HEK293 (cell line): ENCODE measurements at regions not wholly inside any gene's neighbourhood (a gene's known extent, or its start where the extent isn't known, plus 50 kb on each side); places are given as distances from the start of the nearest gene placed in this dataset.

Experiments used
- HOXD13 ChIP-seq: sonication (generic); formaldehyde crosslinking; IDR thresholded peaks from 2 replicates; pipeline ENCODE4 v1.8.0; 2022; ENCODE audit warnings: missing genetic modification reagents, borderline replicate concordance
- PRDM1 ChIP-seq: fragments of 450-650 bp; formaldehyde crosslinking; IDR thresholded peaks from 2 replicates; pipeline ENCODE4; 2016; ENCODE audit warnings: missing biosample characterization, missing genetic modification characterization
- SP2 ChIP-seq: fragments of 450-650 bp; formaldehyde crosslinking; IDR thresholded peaks from 2 replicates; pipeline ENCODE4 v1.5.1; 2016; ENCODE audit warnings: missing biosample characterization, missing genetic modification characterization
- TCF7L2 ChIP-seq: IDR thresholded peaks from 2 replicates; pipeline ENCODE4 v1.6.1; 2011; ENCODE audit warnings: low read depth, mild to moderate bottlenecking, inconsistent platforms, low read length, moderate library complexity, borderline replicate concordance
- ZNF311 ChIP-seq: fragments of 450-650 bp; formaldehyde crosslinking; IDR thresholded peaks from 2 replicates; pipeline ENCODE4 v1.5.1; 2017; ENCODE audit warnings: missing biosample characterization, missing genetic modification characterization, borderline replicate concordance
- ZNF501 ChIP-seq: fragments of 450-650 bp; formaldehyde crosslinking; IDR thresholded peaks from 2 replicates; pipeline ENCODE4 v1.5.1; 2016; ENCODE audit warnings: missing biosample characterization, missing genetic modification characterization
- ZNF558 ChIP-seq: fragments of 450-650 bp; formaldehyde crosslinking; IDR thresholded peaks from 2 replicates; pipeline ENCODE4 v1.5.1; 2016; ENCODE audit warnings: missing biosample characterization, missing genetic modification characterization
- TF ChIP-seq, protein P1 (sequence below): fragments of 450-650 bp; formaldehyde crosslinking; IDR thresholded peaks from 2 replicates; pipeline ENCODE4 v1.5.1; 2016; ENCODE audit warnings: missing biosample characterization, missing genetic modification characterization

DNA sequence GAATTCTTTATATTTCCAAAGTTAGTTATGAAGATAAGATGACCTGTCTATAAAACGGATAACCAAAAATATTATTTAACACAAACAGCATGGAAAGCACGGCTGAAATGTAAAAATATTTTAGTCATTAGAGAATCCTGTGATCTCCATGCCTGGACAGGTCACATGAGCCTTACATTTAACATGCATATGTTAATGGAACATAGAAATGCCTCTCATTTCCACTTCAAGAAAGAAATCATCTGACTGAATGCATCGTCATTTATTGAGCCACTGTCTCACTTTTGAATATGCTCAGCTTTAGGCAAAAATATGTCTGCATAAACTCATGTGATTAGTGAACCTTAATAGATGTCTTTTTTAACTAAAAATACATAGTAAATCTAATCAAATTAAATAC, 115.5 kb upstream of the COL24A1 start:
- TF ChIP-seq ZNF311 (tag by site-specific recombination) (no peak), SP2 (no peak), PRDM1 (no peak), HOXD13 (CRISPR knock-in tag) (no peak), ZNF558 (tag by site-specific recombination) (no peak), ZNF501 (tag by site-specific recombination) (no peak), TCF7L2 (no peak)
- TF ChIP-seq, protein P1, sequence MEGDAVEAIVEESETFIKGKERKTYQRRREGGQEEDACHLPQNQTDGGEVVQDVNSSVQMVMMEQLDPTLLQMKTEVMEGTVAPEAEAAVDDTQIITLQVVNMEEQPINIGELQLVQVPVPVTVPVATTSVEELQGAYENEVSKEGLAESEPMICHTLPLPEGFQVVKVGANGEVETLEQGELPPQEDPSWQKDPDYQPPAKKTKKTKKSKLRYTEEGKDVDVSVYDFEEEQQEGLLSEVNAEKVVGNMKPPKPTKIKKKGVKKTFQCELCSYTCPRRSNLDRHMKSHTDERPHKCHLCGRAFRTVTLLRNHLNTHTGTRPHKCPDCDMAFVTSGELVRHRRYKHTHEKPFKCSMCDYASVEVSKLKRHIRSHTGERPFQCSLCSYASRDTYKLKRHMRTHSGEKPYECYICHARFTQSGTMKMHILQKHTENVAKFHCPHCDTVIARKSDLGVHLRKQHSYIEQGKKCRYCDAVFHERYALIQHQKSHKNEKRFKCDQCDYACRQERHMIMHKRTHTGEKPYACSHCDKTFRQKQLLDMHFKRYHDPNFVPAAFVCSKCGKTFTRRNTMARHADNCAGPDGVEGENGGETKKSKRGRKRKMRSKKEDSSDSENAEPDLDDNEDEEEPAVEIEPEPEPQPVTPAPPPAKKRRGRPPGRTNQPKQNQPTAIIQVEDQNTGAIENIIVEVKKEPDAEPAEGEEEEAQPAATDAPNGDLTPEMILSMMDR: no peak
